ENCODE measurements at regions not wholly inside any gene's neighbourhood (a gene's known extent, or its start where the extent isn't known, plus 50 kb on each side); places are given as distances from the start of the nearest gene placed in this dataset.

- TF ChIP-seq HDAC8 (tag; IDR thresholded peaks at IDR 0.05) (no peak), ZNF146 (CRISPR knock-in tag; IDR thresholded peaks at IDR 0.05; ENCODE audit: unreplicated experiment) (no peak), YBX1 (IDR thresholded peaks at IDR 0.05) (no peak), ZNF699 (CRISPR knock-in tag; IDR thresholded peaks at IDR 0.05; ENCODE audit: insufficient replicate concordance) (no peak), FOXO4 (CRISPR knock-in tag; IDR thresholded peaks at IDR 0.05) (no peak), SMARCE1 (IDR thresholded peaks at IDR 0.05) (no peak), ZNF124 (CRISPR knock-in tag; IDR thresholded peaks at IDR 0.05) (no peak), ZNF696 (CRISPR knock-in tag; conservative IDR thresholded peaks at IDR 0.05) (no peak), MED1 (CRISPR knock-in tag; IDR thresholded peaks at IDR 0.05; ENCODE audit: borderline replicate concordance) (no peak)
- H3K4me3 ChIP-seq, result no peak overlapping the region
- ChIA-PET CTCF (ENCODE audit: low intra/inter-chr PET ratio) (no interaction called here), POLR2A (no interaction called here)
- WGBS (ENCODE audit: insufficient coverage, low coverage, missing lambda C conversion rate), result no CpG with 5 or more reads among the region's 2 CpGs
- H3K4me2 ChIP-seq (ENCODE audit: insufficient read depth, low read length), result no peak overlapping the region
- FAIRE-seq (no peak), DNase-seq (ENCODE audit: extremely low read depth in 1 of 4, low spot score in 3 of 4) (no peak), ATAC-seq (no peak)
- no peaks in the 10 kb centered on the region for H3K4me1 ChIP-seq (replicated peaks in 1 of 2; ENCODE audit: control insufficient read depth in 2 of 2, insufficient read depth in 2 of 2, low read length in 2 of 2)
- no TSS peak for BruUV-seq (replicated peaks)
- H3K36me3 ChIP-seq (ENCODE audit: control insufficient read depth, insufficient read depth, low read length), result no peaks in the 10 kb centered on the region
- H2AFZ ChIP-seq (ENCODE audit: low read depth, low read length), result no peak overlapping the region
- no peaks in the 10 kb centered on the region for H3K9me3 ChIP-seq (replicated peaks; ENCODE audit: control insufficient read depth, insufficient read depth, low read depth, low read length)
- no peaks in the 10 kb centered on the region for H3K9me1 ChIP-seq (ENCODE audit: control insufficient read depth, insufficient read depth, low read length)
- in situ Hi-C loops (cut with MboI) (no loop called here), intact Hi-C loops (cut with micrococcal nuclease) (no loop called here)
- H3K27ac ChIP-seq (ENCODE audit: extremely low read depth, low read depth, low read length), result no peak overlapping the region
- H3K9ac ChIP-seq (ENCODE audit: insufficient read depth in 1 of 2, low read depth in 2 of 2, low read length in 2 of 2), result no peak overlapping the region
- H3K79me2 ChIP-seq (ENCODE audit: control insufficient read depth, insufficient read depth, low read length), result no peaks in the 10 kb centered on the region
- H3K27me3 ChIP-seq (ENCODE audit: control insufficient read depth in 2 of 2, insufficient read depth in 2 of 2, low read length in 2 of 2), result no peaks in the 10 kb centered on the region
- no peaks in the 10 kb centered on the region for H4K20me1 ChIP-seq (replicated peaks; ENCODE audit: control insufficient read depth, insufficient read depth, low read length)
Observed at GRCh38 chrX:145751943-145752342, 65.7 kb upstream of the SLITRK2 start.
